OCI-LY3 (cell line): ENCODE measurements at regions not wholly inside any gene's neighbourhood (a gene's known extent, or its start where the extent isn't known, plus 50 kb on each side); places are given as distances from the start of the nearest gene placed in this dataset.

Experiments used
- H2AFZ ChIP-seq: fragments of 200-600, 300-600 bp; shearing (Covaris generic); 2 replicates; pipeline ENCODE4 v1.6.0; 2014; ENCODE audit warnings: antibody characterized with exemption, low read depth, low read length
- H3K27ac ChIP-seq: fragments of 200-600, 300-600 bp; sonication (generic); 2 replicates; pipeline ENCODE4 v1.5.1; 2014; ENCODE audit warnings: mild to moderate bottlenecking, low read length, moderate library complexity, mixed read lengths
- H3K27me3 ChIP-seq: fragments of 200-600, 300-600 bp; sonication (generic); 2 replicates; pipeline ENCODE4 v1.6.1; 2014; ENCODE audit warnings: low read depth, low read length, mixed read lengths
- H3K36me3 ChIP-seq: fragments of 200-600, 300-600 bp; sonication (generic); replicated peaks from 2 replicates; pipeline ENCODE3; 2014; ENCODE audit warnings: low read depth, low read length, mixed read lengths
- H3K4me1 ChIP-seq: fragments of 300-600, 200-600 bp; sonication (generic); 2 replicates; pipeline ENCODE4 v1.6.1; 2014; ENCODE audit warnings: low read length, mixed read lengths
- H3K4me2 ChIP-seq: fragments of 200-600, 300-600 bp; sonication (generic); 2 replicates; pipeline ENCODE4 v1.6.1; 2014; ENCODE audit warnings: low read length, mixed read lengths
- H3K4me3 ChIP-seq: fragments of 300-600, 200-600 bp; sonication (generic); 2 replicates; pipeline ENCODE4 v1.5.1; 2014; ENCODE audit warnings: antibody characterized with exemption, mild to moderate bottlenecking, low read length, moderate library complexity
- H3K79me2 ChIP-seq: fragments of 300-600, 200-600 bp; shearing (Covaris generic); 2 replicates; pipeline ENCODE4 v1.6.1; 2014; ENCODE audit warnings: mild to moderate bottlenecking, low read length, mixed read lengths
- H3K9ac ChIP-seq: fragments of 300-600, 200-600 bp; shearing (Covaris generic); 2 replicates; pipeline ENCODE4 v1.6.0; 2014; ENCODE audit warnings: mild to moderate bottlenecking, low read length, moderate library complexity
- H3K9me3 ChIP-seq: fragments of 200-600, 300-600 bp; shearing (Covaris generic); 2 replicates; pipeline ENCODE4 v1.6.1; 2014; ENCODE audit warnings: low read length, mixed read lengths; ENCODE audit not compliant: insufficient read depth
- H4K20me1 ChIP-seq: fragments of 200-600, 300-600 bp; sonication (generic); 2 replicates; pipeline ENCODE4 v1.6.1; 2016; ENCODE audit warnings: low read length, mixed read lengths; ENCODE audit not compliant: insufficient read depth
- CTCF ChIP-seq: fragments of 200-600, 300-600 bp; sonication (generic); IDR thresholded peaks from 2 replicates; pipeline ENCODE4 v1.5.1; 2014; ENCODE audit warnings: antibody characterized with exemption, low read length, low read depth
- EZH2phosphoT487 ChIP-seq: fragments of 200-600 bp; shearing (Covaris generic); IDR thresholded peaks from 2 replicates; pipeline ENCODE4 v1.6.1; 2018; ENCODE audit warnings: antibody characterized with exemption, mixed run types, low read depth

GRCh38 chr6:87902383-87902782, 145.3 kb upstream of the SPACA1 start:
- Histone ChIP-seq H3K4me3 (no peak overlapping the region), H3K27ac (no peak overlapping the region), H3K36me3 (no peaks in the 10 kb centered on the region), H3K4me2 (no peak overlapping the region), H3K9ac (no peak overlapping the region), H2AFZ (no peak overlapping the region), H3K9me3 (no peaks in the 10 kb centered on the region), H3K27me3 (no peaks in the 10 kb centered on the region), H3K4me1 (peaks cover 20% of the 10 kb centered on the region), H4K20me1 (no peaks in the 10 kb centered on the region), H3K79me2 (no peaks in the 10 kb centered on the region)
- TF ChIP-seq EZH2phosphoT487 (no peak), CTCF (no peak)

- H3K4me3 ChIP-seq, result no peak overlapping the region
Measured at GRCh38 chr6:87901613-87902012, 146.0 kb upstream of the SPACA1 start.

GRCh38 chr6:87900160-87900698, 147.4 kb upstream of the SPACA1 start:
- Histone ChIP-seq H3K9ac (no peak overlapping the region), H3K9me3 (no peaks in the 10 kb centered on the region), H3K27ac (no peak overlapping the region), H4K20me1 (no peaks in the 10 kb centered on the region), H3K27me3 (no peaks in the 10 kb centered on the region), H3K4me2 (no peak overlapping the region), H3K79me2 (no peaks in the 10 kb centered on the region), H3K36me3 (no peaks in the 10 kb centered on the region), H3K4me1 (peaks cover 15% of the 10 kb centered on the region), H2AFZ (no peak overlapping the region), H3K4me3 (no peak overlapping the region)
- TF ChIP-seq EZH2phosphoT487 (no peak), CTCF (no peak)

More at GRCh38 chr6:87901613-87902012, 146.0 kb upstream of the SPACA1 start:
- no peaks in the 10 kb centered on the region for H3K79me2 ChIP-seq
- H3K27ac ChIP-seq, result no peak overlapping the region
- no peak overlapping the region for H3K4me2 ChIP-seq
- no peaks in the 10 kb centered on the region for H3K9me3 ChIP-seq
- H4K20me1 ChIP-seq, result no peaks in the 10 kb centered on the region
- no peaks in the 10 kb centered on the region for H3K36me3 ChIP-seq
- H3K27me3 ChIP-seq, result no peaks in the 10 kb centered on the region
- peaks cover 20% of the 10 kb centered on the region for H3K4me1 ChIP-seq
- TF ChIP-seq CTCF (no peak), EZH2phosphoT487 (no peak)
- no peak overlapping the region for H2AFZ ChIP-seq
- H3K9ac ChIP-seq, result no peak overlapping the region

GRCh38 chr6:87899499-87900147, 148.0 kb upstream of the SPACA1 start:
- Histone ChIP-seq H3K4me3 (no peak overlapping the region), H3K27ac (no peak overlapping the region), H3K9ac (no peak overlapping the region), H3K36me3 (no peaks in the 10 kb centered on the region), H3K27me3 (no peaks in the 10 kb centered on the region), H3K4me2 (no peak overlapping the region), H4K20me1 (no peaks in the 10 kb centered on the region), H3K4me1 (peaks cover 9% of the 10 kb centered on the region), H3K79me2 (no peaks in the 10 kb centered on the region), H3K9me3 (no peaks in the 10 kb centered on the region), H2AFZ (no peak overlapping the region)
- TF ChIP-seq EZH2phosphoT487 (no peak), CTCF (no peak)
